NCI-H2227 (cell line): ENCODE measurements at regions not wholly inside any gene's neighbourhood (a gene's known extent, or its start where the extent isn't known, plus 50 kb on each side); places are given as distances from the start of the nearest gene placed in this dataset.
"Not testable (repeated sequence)": the region's sequence is repeated elsewhere in the genome, so short reads cannot be mapped to it uniquely, and the experiment has no call there.

ENCODE experiments used
- DNase-seq: peaks from one replicate; lab custom pipeline; 2025; ENCODE audit not compliant: unreplicated experiment; lab: John Stamatoyannopoulos, UW

- DNase-seq = not testable (repeated sequence)
Observed at GRCh38 chr2:131639001-131639620, 111.4 kb downstream of the CCDC74A start.

- no peak for DNase-seq
Observed at GRCh38 chr2:131641414-131642206, 113.9 kb downstream of the CCDC74A start.

GRCh38 chr2:131643180-131643579 is 115.5 kb downstream of the CCDC74A start:
- DNase-seq = not testable (repeated sequence)

- no peak for DNase-seq
Observed at GRCh38 chr2:131645177-131645765, 117.6 kb downstream of the CCDC74A start.

GRCh38 chr2:131646220-131646619 is 118.5 kb downstream of the CCDC74A start:
- not testable (repeated sequence) for DNase-seq

DNA sequence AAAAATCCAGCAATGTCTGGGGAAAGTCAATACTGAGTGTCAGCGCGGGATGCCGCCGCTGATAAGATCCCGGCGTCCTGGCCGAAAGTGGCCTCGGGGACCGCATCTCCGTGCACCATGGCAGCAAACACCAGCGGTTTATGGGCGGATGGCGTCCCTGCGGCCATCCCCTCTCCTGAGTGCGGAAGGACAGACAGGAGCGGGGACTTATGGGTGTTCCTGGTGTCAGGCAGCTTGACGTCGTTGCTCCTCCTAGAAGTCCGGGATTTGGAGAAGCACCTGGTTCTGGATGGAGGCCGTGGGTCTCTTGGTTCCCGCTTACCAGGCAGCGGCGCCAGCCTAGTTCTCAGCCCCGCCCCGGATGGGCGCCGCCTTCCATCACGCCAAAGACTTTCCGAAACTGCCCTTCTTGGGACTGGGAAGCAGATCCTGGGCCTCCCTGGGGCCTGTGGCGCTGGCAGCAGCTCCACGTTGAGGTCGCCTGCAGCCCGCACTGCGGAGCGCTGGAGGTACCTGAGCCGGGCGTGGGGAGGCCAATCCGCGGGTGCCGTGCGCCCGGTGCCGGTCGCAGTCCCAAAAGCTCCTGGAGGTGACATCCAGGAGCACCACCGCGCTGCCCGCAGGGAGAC is 119.1 kb downstream of the CCDC74A start:
- no peak for DNase-seq

DNA sequence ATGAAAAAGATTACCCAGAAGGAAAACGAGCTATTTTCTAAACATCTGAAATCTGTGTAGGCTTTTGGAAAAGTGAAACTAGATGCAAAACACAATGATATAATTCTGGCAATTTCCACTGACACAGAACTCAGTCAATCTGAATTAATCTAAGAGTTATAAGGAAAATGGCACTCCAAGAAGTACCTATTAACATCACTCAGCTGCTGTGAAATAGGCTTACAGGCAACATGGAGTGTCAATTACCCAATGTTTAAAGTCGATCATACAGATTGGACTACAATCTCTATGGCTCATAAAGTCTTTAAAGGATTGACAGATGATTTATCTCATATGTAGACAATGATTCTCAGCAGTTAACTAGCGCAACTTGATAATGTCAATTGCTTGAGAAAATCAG is 120.9 kb downstream of the CCDC74A start:
- not testable (repeated sequence) for DNase-seq

DNA sequence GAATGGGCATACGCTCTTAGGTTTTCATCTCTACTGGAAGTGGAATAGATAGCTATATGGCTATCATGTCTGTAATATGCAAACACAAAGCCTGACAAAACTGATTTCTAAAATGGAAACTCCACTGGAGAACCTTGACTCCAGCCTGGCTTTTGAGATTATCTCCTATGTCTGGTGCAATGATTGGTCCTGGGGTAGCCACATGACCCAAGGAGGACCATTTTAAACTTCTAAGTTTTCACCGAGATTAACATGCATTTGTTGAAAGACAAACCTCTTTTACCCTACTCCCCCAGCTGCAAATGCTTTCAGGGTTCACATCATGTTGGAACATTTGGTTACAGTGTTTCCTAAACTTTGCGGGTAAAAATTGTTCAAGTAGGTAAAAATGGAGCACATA is 124.6 kb downstream of the CCDC74A start:
- not testable (repeated sequence) for DNase-seq

DNA sequence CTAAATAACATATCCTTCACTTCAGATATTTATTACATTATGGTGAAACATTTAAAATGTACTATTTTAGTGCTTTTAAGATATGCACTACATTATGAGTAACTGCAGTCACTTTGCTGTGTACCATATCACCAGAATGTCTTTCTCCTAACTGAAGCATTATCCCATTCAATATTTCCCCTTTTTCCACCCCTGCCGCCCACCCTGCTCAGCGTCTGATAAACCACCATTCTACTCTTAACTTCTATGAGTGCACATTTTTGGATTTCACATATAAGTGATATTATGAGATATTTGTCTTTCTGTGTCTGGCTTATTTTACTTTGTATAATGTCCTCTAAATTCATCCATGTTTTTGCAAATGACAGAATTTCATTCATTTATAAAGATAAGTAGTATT is 126.4 kb downstream of the CCDC74A start:
- not testable (repeated sequence) for DNase-seq

GRCh38 chr2:131656816-131657633 is 129.3 kb downstream of the CCDC74A start:
- no peak for DNase-seq

DNA sequence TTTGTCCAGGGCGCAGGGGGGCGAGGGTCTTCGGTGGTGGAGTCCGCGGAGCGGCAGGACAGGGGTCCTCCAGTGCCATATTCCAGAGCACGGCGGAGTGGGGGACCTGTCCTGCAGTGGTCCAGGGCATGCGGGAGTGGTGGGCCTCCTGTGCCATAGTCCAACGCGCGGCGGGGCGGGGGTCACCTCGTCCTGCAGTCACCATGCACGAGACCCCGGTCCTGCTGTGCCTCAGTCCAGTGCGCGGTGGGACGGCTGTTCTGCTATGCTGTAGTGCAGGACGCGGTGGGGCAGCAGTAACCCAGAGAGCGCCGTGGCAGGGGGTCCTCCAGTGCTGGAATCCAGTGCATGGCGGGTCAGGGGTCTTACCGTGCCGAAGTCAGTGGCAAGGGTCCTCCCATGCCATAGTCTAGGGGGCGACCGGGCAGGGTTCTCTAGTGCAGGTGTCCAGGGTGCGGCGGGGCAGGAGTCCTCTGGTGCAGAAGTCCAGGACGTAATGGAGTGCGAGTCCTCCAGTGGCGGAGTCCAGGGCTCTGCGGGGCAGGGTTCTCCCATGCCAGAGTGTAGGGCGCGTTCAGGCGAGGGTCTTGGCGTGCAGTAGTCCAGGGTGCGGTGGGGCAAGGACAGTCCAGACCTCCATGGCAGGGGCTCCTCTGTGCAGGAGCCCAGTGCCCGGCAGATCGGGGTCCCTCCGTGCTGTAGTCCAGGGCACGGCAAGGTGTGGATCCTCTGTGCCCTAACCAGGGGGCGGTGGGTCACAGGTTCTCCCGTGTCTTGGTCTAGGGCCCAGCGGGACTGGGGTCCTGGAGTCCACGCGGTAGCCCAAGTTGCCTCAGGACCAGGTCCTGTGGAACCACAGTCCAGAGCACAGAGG is 130.4 kb downstream of the CCDC74A start:
- no peak for DNase-seq

GRCh38 chr2:131658769-131659131 is 131.1 kb downstream of the CCDC74A start:
- no peak for DNase-seq

GRCh38 chr2:131659168-131659572 is 131.5 kb downstream of the CCDC74A start:
- DNase-seq = no peak

DNA sequence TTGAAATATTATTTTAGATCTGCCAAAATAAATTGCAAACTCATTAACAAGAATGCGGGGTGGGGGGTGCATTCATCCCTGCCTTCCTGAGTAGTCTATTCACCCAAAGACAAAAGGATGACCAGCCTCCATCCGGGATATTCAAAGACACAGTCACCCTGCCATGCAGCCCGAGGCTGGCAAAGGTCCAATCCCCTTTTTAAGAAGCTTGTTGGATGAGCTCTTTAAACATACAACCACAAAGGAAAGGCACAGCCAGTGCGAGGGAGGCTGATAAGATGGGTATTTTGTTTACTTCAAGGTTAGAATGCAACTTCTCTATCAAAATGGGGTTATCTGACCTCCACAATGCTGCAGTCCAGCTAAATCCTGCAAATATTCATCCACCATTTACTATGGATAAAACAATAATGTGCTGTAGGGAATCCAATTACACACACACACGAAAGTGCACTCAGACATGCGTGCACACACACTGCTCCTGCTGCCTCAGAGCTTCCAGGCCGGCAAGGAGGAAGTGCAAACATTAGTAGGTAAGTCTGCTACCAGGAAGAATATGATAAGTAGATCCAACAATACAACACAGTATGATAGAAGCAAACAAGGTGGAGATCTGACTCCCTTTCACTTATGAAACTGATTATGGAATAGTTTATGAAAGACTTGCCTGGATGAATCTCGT is 133.6 kb downstream of the CCDC74A start:
- DNase-seq = not testable (repeated sequence)

DNA sequence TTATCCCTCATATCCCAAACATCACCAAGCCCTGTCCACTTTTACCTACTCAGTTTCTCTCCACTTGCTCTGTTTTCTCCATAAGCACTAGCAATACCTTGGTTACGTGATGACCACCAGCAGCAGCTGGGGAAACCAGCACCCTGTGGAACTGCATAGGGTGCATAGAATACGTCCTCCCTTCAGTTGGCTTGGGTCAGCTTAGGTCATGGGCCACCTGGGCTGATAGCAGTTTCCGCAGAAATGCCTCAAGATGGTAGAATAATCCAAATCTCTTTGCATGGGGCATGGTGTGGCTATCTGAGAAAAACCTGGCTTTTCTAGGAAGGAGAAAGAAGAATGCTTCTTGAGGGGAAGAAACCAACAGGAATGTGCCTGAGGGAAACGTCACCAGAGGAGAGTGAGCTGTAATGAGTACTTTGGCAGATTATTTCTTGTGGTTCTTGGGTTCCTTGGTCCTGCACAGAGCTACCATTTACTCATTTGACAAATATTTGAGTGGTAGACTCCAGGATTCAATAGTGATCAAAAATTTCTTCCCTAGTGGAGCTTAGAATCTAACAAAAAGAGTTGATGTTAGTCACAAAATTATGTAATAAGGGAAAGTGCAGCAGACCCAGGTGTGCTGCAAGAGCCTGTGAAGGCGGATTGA is 134.3 kb downstream of the CCDC74A start:
- not testable (repeated sequence) for DNase-seq

DNA sequence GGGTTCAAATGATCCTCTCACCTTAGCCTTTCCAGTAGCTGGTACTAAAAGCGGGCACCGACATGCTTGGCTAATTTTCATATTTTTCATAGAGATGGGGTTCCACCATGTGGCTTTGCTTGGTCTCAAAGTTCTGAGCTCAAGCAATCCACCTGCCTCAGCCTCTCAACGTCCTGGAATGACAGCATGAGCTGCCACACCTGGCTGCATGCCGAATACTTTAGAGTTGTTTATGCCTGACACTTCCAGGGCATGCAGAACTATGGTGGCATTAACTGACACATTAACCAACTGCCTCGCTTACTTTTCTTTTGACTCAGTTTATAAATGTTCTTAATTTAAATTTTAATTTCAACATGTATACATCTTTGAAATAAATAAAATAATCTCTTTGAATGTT is 135.8 kb downstream of the CCDC74A start:
- DNase-seq = not testable (repeated sequence)

- not testable (repeated sequence) for DNase-seq
Observed at GRCh38 chr2:131665716-131666115, 138.0 kb downstream of the CCDC74A start.

DNA sequence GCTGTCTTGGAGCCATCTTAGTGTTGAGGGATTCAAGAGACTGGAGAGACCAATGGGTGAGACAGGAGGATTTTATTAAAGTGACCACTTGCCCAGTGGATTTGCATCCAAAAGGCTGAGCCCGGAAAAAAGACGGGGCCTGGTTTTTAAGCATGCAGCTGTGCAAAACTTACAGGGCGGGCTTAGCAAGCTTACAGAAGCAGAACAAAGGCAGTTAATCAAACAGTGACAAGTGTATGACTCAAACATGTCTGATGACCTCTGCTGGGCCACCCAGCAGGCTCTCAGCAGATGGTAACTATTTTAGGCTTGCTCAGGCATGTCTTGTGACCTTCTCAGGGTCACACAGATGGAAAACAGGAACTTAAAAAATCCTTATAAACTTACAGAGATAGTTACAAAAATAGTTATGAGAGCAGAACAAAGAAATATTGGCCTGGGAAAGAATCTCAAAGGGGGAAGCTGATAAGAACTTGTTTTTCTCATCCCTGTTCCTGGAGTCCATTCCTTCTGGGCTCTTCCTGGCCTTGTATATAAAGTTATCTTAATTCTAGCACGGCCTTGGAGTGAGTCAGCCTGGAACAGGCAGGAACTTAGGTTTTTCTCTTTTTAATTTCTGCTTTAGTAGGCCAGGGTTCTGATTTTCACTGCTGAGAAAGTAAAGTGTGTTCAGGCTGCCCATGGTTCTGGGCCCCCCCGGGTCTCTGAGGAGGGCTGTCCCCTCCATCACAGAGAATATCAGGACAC is 141.3 kb downstream of the CCDC74A start:
- not testable (repeated sequence) for DNase-seq
